Chondrocyte (in vitro differentiated cells): ENCODE measurements at regions not wholly inside any gene's neighbourhood (a gene's known extent, or its start where the extent isn't known, plus 50 kb on each side); places are given as distances from the start of the nearest gene placed in this dataset.
A peak's percentile ranks its signal among the peaks of the same experiment; 100 is the strongest.

ENCODE experiments used
- DNase-seq: peaks from one replicate; pipeline ENCODE4 v3.0.0; 2021; ENCODE audit warnings: mixed read lengths, low spot score
- H3K27ac Mint-ChIP-seq: one replicate; pipeline ENCODE4 v1.8.0; 2021; ENCODE audit warnings: mild to moderate bottlenecking, moderate library complexity, mixed read lengths; ENCODE audit not compliant: unreplicated experiment
- H3K27me3 Mint-ChIP-seq: 2 replicates; pipeline ENCODE4 v1.8.0; 2021; ENCODE audit warnings: low read depth, mixed read lengths
- H3K36me3 Mint-ChIP-seq: 2 replicates; pipeline ENCODE4 v1.8.0; 2021; ENCODE audit warnings: low read depth, mixed read lengths
- H3K4me1 Mint-ChIP-seq: 2 replicates; pipeline ENCODE4 v1.8.0; 2021; ENCODE audit warnings: low read depth, mild to moderate bottlenecking, mixed read lengths
- H3K4me3 Mint-ChIP-seq: one replicate; pipeline ENCODE4 v1.8.0; 2021; ENCODE audit warnings: mild to moderate bottlenecking, moderate library complexity, mixed read lengths; ENCODE audit not compliant: unreplicated experiment
- H3K9me3 Mint-ChIP-seq: 2 replicates; pipeline ENCODE4 v1.8.0; 2021; ENCODE audit warnings: low read depth, mixed read lengths
- TF ChIP-seq, protein P1 (sequence below): fragments of 200-600 bp; sonication (generic); IDR thresholded peaks from 2 replicates; pipeline ENCODE4 v1.5.0; 2021; ENCODE audit warnings: antibody characterized with exemption, mild to moderate bottlenecking, moderate library complexity

DNA sequence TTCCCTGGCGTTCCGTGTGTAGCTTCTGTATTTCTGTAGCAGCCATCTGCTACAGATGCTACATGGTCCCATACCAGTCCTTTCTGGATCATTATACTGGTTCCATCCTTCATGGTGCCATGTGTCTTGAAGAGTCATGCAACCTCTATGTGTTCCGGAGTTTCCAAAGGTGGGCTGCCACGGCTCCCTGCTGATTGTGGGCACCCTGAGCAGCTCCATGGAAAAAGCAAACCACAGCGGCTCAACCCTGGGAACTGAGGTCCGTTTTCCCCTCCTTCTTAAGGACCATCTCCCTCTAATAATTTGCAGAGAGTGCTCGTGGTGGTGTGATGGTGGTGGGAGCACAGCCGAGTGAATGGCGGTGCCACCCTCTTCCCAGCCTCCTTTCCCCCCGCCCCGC is 600.4 kb downstream of the CCDC171 start:
- TF ChIP-seq, protein P1, sequence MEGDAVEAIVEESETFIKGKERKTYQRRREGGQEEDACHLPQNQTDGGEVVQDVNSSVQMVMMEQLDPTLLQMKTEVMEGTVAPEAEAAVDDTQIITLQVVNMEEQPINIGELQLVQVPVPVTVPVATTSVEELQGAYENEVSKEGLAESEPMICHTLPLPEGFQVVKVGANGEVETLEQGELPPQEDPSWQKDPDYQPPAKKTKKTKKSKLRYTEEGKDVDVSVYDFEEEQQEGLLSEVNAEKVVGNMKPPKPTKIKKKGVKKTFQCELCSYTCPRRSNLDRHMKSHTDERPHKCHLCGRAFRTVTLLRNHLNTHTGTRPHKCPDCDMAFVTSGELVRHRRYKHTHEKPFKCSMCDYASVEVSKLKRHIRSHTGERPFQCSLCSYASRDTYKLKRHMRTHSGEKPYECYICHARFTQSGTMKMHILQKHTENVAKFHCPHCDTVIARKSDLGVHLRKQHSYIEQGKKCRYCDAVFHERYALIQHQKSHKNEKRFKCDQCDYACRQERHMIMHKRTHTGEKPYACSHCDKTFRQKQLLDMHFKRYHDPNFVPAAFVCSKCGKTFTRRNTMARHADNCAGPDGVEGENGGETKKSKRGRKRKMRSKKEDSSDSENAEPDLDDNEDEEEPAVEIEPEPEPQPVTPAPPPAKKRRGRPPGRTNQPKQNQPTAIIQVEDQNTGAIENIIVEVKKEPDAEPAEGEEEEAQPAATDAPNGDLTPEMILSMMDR, result no peak
- Mint-ChIP-seq H3K4me1 (peaks cover 7% of the 10 kb centered on the region), H3K27ac (no peak overlapping the region), H3K36me3 (no peaks in the 10 kb centered on the region), H3K27me3 (no peaks in the 10 kb centered on the region), H3K4me3 (no peak overlapping the region), H3K9me3 (peaks cover 3% of the 10 kb centered on the region)
- no peak for DNase-seq

DNA sequence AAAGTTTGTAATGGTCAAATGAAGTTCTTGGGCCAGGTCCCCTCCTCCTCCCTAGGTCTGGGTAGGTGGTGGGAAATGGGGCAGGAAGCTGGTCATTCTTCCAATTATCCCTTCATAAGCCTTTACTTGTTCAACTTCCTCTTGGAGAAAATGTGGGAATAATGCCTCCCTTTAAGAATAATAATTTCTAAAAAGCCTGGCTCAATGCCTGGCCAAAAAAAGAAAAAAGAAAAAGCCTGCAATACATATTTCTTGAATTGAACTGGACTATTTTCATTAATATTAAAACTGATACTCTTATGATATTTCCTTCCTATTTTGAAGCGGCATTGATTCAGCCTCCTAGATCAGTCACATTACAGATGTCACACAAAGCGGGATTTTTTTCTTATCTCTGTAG is 600.9 kb downstream of the CCDC171 start:
- DNase-seq, result no peak
- no peaks in the 10 kb centered on the region for H3K27me3 Mint-ChIP-seq
- H3K36me3 Mint-ChIP-seq, result no peaks in the 10 kb centered on the region
- H3K9me3 Mint-ChIP-seq, result peaks cover 3% of the 10 kb centered on the region
- no peak overlapping the region for H3K4me3 Mint-ChIP-seq
- TF ChIP-seq, protein P1, result no peak
- peaks cover 7% of the 10 kb centered on the region for H3K4me1 Mint-ChIP-seq
- H3K27ac Mint-ChIP-seq, result no peak overlapping the region

DNA sequence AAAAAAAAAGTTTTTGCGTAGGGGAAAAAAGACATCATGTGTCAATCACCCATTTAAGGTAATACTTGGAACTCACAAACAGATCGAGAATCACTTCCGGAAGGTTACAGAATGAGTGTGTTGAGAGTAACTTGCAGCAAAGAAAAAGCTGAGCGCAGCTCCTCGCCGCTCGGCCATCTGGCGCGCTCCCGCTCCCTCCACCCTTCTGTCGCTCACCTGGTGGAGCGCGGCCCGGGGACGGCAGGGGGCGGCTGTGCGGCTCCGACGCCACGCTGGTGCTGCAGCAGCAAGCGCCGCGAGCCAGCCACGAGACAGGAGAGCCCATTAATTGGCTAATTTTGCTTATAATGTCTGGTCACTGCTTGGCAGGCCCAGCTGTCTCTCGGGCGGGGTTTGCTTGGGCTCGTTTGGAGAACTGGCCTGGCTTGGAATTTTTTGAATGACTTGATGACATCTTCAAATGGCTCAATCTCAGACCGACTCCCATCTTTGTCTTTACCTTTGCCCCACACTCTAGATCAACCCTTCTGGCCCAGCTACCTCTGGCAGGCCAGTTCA is 601.8 kb downstream of the CCDC171 start:
- H3K27me3 Mint-ChIP-seq, result no peaks in the 10 kb centered on the region
- no peaks in the 10 kb centered on the region for H3K9me3 Mint-ChIP-seq
- H3K4me1 Mint-ChIP-seq, result peaks cover 7% of the 10 kb centered on the region
- no peak overlapping the region for H3K27ac Mint-ChIP-seq
- H3K36me3 Mint-ChIP-seq, result no peaks in the 10 kb centered on the region
- H3K4me3 Mint-ChIP-seq, result peak overlapping the region; percentile 29
- TF ChIP-seq, protein P1, result peak; percentile 71
- DNase-seq, result no peak

DNA sequence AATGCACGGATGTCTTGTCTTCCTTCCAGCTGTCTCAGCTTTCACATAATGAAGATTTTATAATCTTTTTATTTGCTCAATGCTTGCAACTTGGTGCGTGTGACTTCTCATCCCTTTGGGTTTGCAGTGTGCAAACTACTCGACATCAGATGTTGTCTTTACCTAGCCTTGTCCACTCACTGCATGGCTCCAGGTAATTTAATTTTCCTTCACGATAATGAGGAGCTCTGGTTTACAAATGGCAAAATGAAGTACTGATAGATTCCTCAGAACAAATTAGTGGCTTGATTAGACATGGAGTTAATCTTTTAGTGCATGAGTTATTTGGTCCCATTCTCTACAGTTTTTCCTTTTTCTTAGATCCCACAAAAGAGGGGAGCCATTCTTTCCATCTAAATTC is 603.0 kb downstream of the CCDC171 start:
- DNase-seq, result no peak
- TF ChIP-seq, protein P1, result no peak
- no peaks in the 10 kb centered on the region for H3K27me3 Mint-ChIP-seq
- no peaks in the 10 kb centered on the region for H3K36me3 Mint-ChIP-seq
- H3K4me3 Mint-ChIP-seq, result no peak overlapping the region
- H3K9me3 Mint-ChIP-seq, result no peaks in the 10 kb centered on the region
- H3K4me1 Mint-ChIP-seq, result peaks cover 7% of the 10 kb centered on the region
- no peak overlapping the region for H3K27ac Mint-ChIP-seq

DNA sequence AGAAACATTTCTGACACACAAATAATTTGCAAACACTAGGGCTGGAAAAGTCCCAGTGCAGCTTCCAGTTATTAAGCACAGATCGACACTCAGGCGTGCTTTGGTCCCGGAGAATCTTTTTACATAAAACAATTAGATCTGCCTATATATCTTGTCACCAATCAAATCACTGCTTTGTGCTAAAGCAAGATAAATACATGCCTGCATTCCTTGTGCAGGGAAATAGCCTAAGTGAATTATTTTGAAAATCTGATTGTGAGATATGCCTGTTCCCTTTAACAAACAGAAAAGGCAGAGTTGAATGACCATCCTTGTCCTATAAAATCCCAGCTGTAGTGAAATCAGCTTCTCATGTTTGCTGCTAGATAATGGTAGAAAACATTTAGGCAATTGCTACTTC is 604.4 kb downstream of the CCDC171 start:
- no peaks in the 10 kb centered on the region for H3K27me3 Mint-ChIP-seq
- no peak overlapping the region for H3K27ac Mint-ChIP-seq
- H3K9me3 Mint-ChIP-seq, result no peaks in the 10 kb centered on the region
- TF ChIP-seq, protein P1, result no peak
- no peak overlapping the region for H3K4me3 Mint-ChIP-seq
- H3K36me3 Mint-ChIP-seq, result no peaks in the 10 kb centered on the region
- DNase-seq, result no peak
- H3K4me1 Mint-ChIP-seq, result peaks cover 7% of the 10 kb centered on the region
